HG03025 (cell line): ENCODE measurements at regions not wholly inside any gene's neighbourhood (a gene's known extent, or its start where the extent isn't known, plus 50 kb on each side); places are given as distances from the start of the nearest gene placed in this dataset.
A peak's percentile ranks its signal among the peaks of the same experiment; 100 is the strongest.
"Not testable (repeated sequence)": the region's sequence is repeated elsewhere in the genome, so short reads cannot be mapped to it uniquely, and the experiment has no call there.

Source experiments
- ATAC-seq: cut with Tn5 transposase; IDR thresholded peaks from one replicate; pipeline ENCODE4 v1.9.1; 2021; ENCODE audit warnings: mild to moderate bottlenecking, moderate library complexity; ENCODE audit not compliant: unreplicated experiment, low FRiP score

DNA sequence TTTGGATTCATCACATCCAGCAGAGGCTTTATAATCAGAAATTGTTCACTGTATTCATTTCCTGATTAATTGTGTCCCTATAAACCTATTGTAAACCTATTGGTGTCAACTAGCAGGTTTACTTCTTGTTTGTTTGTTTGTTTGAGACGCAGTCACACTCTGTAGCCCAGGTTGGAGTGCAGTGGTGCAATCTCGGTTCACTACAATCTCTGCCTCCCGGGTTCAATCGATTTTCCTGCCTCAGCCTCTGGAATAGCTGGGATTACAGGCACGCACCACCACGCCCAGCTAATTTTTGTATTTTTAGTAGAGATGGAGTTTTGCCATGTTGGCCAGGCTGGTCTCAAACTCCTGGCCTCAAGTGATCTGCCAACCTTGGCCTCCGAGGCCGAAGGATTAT lies 215.4 kb upstream of the ZNF385D start:
- not testable (repeated sequence) for ATAC-seq

DNA sequence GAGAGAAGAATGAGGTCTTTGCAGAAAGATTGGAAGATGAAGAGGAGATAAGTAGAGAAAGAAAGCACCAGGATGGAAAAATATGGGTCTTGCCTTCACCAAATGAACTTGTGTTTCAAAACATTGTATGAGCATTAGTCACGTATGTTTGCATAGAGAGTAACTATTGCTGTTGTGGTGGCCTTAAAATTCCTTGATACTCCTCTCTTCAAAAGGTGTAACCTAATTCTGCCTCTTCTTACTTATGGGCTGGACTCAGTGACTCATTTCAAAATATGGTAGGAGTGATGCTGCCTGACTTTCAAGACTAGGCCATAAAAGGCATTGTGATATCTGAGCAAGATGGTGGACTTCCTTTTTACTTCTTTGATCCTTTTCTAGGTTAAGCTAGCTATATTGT lies 228.7 kb upstream of the ZNF385D start:
- ATAC-seq: no peak

DNA sequence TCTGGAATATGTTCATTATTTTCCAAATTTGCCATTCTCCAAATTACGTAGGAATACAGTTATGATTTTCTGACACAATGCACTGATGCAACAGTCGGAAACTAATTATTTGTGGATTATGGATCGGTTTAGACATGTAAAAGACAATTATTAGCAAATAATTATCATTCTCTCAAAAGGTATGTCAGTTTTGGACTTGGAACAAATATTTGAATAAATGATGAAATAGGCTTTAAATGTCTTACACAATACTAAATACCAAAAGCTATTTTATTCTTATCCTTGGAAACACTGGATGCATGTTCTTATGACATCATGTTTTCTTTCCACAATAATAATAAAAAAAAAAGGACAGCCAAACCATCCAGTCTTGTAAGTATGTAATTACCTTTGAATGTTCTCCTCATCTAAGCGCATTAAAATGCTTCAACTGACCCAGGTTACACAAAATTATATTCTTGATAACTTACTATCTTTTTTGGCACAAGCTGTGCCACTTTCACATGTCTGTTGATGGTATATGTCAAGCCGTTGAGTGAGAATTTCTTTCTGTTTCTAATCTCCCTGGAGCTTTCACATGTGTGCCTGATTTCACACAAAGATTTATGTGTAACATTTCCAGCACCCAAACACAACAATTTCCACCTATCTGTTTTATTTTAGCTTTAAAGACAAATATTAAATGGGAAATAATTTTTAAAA lies 238.5 kb upstream of the ZNF385D start:
- ATAC-seq: no peak

DNA sequence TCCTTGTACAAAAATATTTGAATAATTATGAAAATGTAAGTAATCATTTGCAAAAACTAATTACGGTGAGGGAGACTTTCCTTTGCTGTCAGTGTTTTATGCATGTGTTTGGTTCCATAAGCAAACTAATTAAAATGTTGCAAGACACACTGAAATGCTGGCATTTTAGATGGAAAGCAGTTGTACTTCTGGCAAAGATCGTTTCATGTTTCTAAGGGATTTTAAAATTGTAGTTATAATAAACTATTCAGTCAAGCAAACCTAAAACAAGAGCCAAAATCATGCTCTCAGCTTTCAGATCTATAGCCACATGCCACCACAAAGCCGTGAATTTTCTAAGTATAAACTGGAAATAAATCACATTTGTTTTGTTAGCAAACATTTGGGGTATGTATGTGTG lies 240.1 kb upstream of the ZNF385D start:
- no peak for ATAC-seq

DNA sequence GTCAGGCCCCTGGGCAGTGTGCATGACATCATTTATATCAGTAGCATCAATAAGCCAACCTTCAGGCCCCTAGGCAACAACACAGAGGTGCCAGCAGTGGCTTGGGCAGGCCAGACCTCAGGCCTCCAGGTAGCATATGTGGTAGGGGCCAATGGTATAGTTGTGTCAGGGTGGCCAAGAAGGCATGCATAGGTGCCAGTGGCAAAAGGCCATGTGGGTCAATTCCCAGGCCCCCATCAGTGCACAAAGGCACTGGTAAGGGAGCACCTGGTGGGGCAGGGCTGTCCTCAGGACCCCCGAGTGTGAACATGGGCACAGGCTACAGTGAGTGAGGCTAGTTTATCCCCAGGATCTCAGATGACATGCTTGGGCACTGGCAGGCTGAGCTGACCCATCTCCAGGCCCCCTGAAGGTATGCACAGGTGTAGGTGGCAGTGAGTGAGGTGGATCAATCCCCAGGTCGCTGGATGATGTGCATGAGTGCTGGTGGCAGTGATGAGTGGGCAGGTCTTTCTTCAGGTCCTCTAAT lies 244.1 kb upstream of the ZNF385D start:
- ATAC-seq: no peak

DNA sequence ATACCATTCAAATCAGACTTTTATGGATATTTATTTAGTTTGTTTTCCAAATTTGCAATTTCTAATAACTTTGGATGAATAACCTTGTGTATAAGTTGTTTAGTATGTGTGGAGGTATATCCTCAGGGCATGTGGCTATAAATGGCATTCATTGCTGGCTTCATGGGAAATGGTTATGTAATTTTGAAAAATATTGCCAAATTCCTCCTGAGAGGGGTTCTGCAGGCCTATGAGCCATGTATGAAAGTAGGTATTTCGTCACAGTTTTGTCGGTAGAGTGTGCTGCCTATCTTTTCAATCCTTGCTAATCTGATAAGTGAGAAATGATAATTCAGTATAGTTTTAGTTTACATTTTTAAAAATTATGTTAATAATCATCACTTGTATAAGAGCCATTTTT lies 256.4 kb upstream of the ZNF385D start:
- no peak for ATAC-seq

DNA sequence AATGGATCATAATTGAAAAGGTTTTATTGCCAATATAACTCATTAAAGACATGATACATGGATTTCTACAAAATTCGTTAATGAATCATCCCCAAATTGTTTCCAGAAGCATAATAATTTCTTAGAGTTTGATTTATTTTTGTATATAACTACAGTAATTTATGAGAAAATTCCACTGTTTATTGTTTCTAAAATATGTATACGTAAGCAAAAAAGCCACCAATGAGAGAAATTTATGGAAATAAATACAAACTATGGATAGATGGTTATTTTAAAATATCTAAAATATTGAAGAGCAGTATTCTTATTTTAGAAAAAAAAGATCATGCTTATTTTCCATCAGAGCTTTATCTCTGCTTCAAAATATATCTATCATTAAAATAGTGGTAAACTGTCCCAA lies 260.0 kb upstream of the ZNF385D start:
- no peak for ATAC-seq

DNA sequence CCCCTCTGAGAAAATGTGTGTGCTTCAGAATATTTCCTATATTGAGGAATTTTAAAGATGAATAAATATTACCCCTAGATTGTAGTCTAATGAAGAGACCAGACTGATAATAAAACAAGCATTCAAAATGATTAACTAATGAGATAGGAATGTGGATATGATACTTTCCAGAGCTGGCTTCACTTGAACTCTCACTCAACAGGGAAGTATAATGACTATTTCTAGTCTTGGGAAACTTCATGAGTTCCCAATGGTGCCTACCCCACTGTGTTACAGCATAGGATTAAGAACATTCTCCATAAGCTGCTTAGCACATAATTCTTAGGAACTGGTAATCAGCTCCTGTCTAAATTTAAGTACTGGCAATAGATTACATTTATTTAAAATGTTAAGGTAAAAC lies 261.5 kb upstream of the ZNF385D start:
- no peak for ATAC-seq

DNA sequence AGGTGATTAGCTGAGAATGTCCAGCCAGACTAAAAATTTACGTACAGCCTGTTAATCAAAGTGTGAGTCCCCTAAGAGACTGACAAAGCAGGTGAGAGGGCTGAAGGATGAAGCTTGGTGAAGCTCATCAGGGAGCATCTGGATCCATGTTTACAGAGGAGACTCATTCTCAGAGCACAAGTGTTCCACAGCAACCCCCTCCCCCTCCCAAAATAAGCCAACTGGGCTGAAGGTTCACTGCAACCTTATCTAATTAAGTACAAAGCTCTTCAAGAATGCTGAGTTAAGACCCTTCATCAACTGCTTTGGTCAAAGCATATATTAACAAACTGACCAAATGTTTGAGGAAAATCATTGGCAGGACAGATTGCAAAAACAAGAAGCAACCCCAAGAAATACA lies 262.6 kb upstream of the ZNF385D start:
- no peak for ATAC-seq

DNA sequence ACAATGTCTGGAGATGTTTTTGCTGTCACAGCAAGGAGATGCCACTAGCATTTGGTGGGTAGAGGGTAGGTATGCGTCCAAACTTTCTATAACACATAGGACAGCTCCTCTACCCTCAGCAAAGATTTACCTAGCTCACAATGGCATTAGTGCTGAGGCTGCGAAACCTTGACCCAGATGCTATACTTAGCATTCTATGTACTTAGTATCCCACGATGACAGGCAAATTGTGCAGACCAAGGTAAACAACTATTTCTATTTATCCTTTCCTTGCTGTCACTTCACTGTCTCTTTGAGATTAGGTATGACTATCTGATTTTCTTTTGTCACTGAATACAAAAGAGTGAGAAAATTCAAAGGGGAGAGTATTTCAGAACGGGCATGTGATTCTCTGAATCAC lies 265.2 kb upstream of the ZNF385D start:
- ATAC-seq: no peak

DNA sequence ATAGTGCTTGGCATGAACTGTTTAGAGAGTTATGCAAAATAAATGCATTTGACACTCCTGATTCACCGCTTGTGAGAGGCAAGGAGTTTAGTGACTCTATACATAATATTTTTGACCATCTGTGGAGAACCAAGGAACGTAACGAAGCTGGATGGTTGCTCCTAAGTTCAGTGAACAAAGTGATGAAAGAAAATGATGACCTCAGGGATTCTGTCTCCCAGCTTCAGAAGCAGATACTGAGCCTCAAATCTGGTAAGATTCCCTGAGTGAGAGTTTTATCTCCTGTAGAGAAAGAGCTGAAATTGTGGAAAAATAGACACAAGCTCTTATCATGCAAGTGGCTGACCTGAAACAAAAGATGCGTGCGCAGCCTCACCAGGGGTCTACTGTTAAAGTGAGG lies 273.6 kb upstream of the ZNF385D start:
- ATAC-seq: not testable (repeated sequence)

DNA sequence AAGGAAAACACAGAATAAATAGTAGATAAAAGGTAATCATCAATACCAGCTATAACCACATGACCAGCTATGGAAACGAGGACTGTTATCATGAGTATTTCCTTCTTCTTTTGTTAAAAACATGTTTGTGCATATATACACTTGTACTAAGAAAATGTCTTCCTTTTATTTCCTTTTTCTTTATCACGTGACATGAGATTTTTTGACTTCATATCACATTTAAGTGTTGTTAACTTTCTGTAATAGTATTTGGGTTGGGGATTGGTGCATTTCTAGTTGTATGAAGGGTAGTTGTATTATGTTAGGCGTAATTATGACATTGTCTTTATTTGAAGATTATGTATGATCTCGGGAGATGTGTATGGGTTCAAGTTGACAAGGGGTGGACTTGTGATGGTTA lies 278.5 kb upstream of the ZNF385D start:
- no peak for ATAC-seq

DNA sequence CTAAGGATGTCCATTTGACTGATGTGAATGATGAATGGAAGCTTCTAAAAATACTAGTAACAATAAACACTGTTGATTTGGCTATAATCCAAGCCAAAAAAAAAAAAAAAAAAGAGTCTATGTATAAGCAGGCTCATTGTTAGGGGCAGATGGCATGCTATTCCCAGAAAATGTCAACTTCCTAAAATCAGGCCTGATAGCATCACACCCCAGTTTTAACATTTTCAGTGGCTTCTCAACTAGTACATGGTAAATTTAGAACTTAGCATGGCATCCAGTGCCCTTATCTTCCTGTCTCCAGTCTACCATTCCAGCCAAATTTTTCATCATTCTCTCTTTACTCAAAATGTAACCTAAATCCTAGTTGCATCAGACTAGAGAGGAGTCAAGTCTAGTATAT lies 288.2 kb upstream of the ZNF385D start:
- no peak for ATAC-seq

DNA sequence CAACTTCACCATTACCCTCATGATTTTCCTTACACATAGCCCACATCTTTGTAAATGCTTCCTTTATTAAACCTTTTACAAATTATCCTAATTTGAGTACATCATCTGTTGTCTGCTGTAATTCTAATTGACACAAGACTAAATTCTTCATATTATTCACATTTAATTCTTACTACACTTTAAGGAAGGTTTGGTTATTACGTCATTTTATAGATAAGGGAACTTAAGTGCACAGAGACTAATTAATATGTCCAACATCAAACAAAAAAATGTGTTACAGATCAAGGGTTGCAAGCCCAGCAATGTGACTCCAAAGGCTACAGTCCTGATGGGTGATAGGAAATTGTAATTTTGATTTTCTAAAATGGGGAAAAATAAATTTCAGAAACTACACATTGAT lies 289.1 kb upstream of the ZNF385D start:
- ATAC-seq: no peak

DNA sequence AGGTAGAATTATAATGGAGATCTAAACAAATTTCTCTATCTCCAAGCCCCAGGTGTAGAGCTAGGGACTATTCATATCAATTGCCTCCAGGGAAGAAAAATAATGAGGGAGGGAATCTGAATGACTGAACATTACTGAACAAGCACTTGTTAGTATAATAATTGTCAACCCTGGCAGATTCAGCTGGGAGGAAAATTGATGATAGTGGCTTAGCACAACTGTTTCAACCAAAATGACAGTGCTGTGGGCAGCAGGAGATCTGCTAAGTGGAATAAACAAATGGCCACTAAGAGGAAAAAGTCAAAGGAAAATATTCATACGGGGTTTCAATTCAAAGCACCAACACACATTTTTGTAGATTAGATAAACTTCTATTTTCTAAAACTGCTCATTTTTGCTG lies 294.9 kb upstream of the ZNF385D start:
- ATAC-seq: no peak

DNA sequence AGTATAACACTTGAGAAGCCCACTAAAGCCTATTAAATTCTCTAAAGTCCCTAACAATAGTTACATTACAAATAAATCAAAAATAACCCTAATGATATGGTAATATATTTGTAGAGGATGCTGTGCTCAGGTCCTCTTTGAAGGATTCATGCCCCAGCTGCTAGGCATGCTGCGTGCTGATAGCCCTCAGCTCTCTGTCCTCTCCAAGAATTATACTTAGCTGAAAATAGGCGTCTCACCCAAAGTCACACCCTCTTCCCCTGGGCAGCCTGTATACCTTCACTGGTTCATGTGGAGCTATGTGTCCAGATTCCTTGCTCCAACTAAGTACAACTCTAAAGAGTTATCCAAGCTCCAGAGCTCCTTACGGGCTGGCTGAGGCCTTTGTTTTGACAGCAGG lies 312.5 kb upstream of the ZNF385D start:
- ATAC-seq: no peak

DNA sequence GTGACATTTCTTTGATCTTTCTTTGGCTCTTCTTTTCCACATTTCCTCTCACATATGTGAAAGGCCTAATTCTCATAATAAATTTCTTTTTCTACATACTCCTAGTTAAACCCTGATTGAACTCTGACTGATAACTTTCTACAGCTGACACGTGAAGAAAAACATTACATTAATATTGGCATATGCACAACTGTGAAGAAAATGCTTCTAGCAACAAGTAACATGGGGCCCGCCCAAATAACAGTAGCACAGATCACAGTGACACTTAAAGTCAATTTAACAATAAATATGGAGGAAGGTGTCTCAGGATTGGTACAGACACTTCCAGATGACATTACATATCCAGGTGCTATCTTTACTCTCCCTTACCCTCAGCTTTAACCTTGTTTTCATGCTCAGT lies 317.6 kb upstream of the ZNF385D start:
- no peak for ATAC-seq

DNA sequence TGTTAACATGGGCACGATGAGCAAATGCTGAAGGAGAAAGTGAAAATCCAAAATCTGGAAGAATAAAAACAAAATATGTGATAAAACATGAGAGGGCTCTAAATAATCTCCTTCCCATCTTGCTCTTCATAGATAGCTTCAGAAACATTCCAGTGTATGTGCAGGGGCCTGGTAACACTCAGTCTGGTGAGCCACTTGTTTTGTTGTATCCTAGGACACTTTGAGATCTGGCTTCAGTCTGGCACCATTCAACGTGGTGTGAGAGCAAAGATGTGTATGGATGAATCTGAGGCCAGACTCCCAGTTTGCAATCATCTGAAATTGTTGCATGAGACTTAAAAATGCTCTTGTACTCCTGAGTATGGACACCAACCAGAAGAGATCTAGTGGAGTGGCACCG lies 337.2 kb upstream of the ZNF385D start:
- ATAC-seq: no peak

DNA sequence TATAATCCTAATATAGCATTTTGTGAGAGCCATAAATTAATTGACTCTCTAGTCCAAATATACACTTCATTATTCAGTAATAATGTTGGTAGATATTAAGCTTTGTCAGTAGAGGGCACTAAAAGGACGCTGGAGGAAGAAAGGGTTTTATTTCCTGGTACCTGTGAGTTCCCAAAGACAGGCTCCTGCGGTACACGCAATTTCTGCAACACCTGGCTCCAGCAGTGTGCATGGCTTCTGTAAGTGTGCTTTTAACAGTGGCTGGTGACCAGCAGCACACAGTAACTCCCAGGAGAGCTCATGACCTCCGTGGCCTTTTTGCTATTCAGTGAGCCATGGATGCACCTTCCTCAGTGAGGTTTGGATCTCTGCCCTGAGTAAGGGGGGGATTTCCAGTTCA lies 338.3 kb upstream of the ZNF385D start:
- peak; percentile 81 for ATAC-seq

DNA sequence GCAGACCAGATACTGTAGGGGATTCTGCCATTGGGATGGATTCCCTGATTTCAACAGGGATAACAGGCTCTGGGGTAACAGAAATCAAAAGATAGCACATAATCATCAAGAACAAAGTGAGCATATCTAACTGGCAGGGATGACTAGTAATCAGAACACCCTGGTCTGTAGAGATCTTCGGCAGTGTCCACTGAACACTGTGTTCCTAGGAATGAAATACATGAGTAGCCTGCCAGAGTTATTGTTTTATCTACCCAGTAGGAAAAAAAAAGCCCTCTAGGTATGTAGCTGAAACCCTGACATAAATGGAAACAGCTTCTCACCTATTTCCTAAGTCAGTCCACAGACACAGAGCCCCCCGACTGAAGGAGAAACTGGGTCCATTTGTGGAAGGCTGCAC lies 340.3 kb upstream of the ZNF385D start:
- no peak for ATAC-seq

DNA sequence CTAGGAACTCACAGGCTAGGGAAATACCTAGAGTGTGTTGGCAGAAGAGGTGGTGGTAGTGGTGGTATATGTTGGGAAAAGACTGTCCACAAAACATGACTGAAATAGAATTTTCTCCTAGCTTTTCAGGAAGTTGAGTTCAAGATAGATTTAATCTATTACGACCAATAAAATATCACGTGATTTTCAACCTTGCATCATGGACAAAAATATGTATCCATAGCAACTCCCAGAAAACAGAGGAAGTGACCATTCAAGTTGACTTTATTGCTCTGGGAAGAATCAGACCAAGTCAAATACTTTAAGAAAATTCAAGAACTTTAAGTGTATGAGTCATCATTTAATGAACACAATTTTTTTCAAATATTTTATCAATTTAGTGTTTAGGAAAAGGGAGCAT lies 347.0 kb upstream of the ZNF385D start:
- ATAC-seq: no peak

DNA sequence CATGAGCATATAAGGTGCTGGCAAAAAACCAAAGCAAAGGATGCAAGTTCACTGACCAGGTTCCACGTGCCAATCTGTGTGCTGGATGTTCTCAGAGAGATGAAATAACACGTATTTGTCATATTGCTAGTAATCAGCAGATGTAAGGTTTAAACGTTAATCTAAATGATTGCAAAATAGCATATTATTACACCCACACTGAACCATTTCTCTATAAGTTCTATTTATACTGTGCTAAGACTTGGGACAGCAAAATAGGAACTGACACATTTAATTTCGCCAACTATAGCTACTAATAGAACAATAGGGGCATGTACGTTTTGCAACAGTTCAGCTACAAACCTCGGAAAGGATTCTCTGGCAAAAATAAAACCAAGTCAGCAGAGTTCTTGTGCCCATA lies 350.3 kb upstream of the ZNF385D start:
- ATAC-seq: no peak

DNA sequence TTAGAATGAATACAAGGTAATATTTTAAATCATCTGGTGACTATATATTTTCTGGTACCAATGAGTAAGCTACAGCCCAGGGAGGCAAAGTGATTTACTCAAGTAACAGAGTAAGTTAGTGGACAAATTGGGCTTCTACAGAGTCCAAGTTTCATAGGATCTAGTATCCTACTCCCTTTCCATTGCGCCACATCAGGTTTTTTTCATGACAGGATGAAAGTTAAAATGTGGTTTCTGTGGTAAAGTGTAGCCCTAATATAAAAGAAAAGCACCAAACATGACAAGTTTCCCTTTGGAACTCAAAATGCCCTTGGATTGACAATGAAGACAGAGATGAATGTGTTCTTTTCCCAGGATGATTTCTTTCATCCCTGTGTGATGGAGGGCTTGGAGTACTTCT lies 350.8 kb upstream of the ZNF385D start:
- ATAC-seq: no peak
